CD4-positive, alpha-beta T cell treated with Interleukin-15 for 1 hour (primary cell): ENCODE measurements at regions not wholly inside any gene's neighbourhood (a gene's known extent, or its start where the extent isn't known, plus 50 kb on each side); places are given as distances from the start of the nearest gene placed in this dataset.

Experiments
- DNase-seq: peaks from one replicate; pipeline ENCODE4 v3.0.0-alpha.2; 2020

DNA sequence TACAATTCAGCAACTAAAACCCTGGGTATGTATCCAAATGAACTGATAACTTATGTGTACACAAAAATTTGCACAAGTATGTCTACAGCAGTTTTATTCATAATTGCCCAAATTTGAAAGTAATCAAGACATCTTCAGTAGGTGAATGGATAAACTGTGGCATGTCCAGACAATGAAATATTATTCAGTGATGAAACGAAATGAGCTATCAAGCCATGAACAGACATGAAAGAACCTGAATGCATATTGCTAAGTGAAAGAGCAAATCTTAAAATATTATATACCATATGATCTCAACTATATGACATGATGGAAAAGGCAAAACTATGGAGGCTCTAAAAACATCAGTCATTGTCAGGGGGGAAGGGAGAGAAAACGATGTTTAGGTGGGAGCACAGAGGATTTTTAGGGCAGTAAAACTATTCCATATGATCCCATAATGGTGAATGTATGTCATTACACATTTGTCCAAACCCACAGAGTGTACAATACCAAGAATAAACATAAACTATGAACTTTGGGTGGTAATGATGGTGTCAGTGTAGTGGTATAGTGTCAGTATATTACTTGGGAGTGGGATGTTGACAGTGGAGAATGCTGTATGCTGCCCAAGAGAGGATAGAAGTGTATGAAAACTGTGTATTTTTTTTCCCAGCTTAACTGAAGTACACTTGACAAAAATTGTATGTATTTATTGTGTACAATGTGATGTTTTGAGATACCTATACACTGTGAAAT is 92.8 kb upstream of the PPP2R5A start:
- no peak for DNase-seq

DNA sequence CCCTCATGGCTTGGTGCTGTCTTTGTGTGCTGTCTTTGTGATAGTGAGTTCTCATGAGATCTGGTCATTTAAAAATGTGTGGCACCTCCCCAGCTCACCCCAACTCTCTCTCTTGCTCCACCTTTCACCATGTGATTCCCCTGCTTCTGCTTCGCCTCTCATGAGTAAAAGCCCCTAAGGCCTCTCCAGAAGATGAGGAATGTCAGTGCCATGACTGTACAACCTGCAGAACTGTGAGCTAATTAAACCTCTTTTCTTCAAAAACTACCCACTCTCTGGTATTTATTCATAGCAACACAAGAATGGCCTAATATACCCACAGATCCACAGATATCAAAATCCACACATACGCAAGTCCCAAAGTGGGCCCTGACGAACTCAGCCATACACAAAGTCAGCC is 88.9 kb upstream of the PPP2R5A start:
- no peak for DNase-seq

DNA sequence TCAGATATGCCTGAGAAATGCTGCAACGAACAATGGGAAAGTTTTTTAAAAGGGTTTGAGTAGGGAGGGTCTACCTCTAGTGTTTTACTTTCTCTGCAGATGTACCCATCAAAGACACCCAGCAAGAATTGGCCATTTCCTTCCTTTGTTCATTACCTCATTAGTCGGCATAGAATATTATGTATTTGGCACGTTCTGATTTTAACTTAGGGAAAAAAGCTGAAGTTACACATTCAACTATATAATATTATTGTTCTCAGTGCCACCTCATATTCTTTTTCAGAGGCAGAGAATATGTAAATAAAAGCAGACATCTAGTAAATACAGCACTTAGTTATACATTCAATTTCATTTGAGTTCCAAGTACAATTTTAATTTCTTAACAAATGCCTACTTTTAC is 83.7 kb upstream of the PPP2R5A start:
- DNase-seq: no peak

DNA sequence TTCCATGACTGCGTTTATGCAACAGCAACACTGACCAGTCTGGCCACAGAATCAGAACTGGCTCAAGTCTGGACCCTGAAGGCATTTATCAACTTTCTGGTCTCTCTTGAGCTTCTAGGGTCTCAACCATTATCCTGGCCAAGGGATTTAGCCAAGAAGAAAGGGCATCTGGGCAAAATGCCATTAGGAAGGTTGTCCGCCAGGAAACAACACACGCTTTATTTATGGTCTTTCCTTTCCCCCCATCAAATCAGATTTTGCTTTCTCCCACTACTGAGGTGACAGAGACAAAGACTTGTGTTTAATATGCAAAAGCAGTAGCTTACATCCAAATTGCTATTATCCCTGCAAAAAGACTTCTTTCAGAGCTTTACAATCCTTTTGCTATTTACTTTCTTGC is 81.6 kb upstream of the PPP2R5A start:
- DNase-seq: no peak

DNA sequence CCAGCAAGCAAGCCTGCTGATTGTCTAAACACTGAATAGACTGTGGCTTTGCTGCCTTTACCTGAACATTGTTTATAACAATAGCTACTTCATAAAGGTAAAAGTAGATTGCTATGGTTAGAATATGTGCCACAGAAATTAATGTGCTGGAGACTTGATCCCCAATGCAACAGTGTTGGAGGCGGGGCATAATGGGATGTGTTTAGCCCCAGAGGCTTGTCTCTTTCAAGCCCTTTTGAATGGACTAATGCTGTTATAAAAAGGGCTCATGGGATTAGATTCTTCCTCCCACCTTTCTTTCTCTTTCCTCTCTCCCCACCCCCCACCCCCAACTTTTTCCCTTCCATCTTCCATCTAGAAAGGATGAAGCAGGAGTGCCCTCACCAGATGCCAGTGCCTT is 80.2 kb upstream of the PPP2R5A start:
- no peak for DNase-seq

DNA sequence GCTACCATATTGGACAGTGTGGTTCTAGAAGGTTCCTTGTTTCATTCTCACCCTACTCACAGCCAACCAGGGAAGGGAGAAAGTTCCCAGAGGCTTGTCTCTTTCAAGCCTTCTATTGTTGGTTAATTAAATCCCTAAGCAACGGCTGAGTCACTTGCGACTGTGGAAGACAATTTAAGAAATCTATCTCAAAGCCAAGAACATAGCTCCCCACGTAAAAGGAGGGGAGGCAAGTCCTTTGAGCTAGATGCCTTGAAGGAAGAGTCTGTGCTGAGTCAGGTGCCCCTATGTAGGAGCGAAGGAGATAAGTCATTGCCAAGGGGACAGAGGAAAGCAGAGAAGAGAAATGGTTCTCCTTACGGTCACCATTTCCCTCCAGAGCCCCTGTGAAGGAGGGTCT is 79.4 kb upstream of the PPP2R5A start:
- no peak for DNase-seq

DNA sequence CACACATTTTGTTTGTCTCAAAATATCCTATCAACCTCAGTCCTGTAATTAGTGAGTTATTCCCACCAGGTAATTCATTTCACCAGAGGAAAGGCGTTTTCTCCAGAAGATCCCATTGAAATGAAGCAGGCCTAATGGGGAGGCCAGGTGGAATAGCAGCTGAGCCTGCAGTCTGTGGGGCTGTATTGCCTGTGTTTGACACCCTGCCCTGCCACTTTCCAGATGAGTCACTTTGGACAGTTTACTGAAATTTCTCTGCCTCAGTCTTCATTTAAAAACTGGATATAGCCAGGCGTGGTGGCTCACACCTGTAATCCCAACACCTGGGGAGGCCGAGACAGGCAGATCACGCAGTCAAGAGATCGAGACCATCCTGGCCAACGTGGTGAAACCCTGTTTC is 78.1 kb upstream of the PPP2R5A start:
- no peak for DNase-seq

DNA sequence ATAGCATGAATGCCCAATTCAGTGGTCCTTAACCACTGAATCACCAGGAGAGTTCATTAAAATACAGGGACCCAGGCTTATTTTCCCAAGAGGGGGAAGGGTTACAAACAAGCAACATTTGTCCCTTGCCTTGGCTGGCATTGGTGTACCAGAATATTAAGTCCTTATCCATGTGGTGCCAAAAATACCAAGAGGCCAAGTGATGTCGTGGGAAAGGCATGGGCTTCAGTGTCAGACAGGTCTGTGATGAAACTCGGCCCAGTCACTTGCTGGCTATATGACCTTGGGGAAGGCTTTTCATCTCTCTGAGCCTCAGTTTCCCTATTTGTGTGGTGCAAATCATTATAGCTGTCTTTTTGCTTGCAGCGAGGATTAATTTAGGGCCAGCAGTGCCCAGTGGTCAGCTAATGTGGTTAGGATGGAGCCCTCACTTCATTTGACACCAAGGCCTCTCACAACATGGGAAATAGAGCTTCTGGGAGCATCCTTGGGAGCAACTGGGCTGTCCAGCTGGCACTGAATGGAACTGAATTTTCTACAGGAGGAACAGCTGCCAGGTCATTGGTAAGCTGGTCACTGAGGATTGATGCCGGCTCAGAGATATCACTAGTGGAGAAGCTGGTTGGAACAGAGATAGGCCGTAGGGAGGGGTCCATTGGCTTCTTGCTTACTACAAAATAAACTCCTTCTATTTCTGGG is 77.2 kb upstream of the PPP2R5A start:
- DNase-seq: no peak

DNA sequence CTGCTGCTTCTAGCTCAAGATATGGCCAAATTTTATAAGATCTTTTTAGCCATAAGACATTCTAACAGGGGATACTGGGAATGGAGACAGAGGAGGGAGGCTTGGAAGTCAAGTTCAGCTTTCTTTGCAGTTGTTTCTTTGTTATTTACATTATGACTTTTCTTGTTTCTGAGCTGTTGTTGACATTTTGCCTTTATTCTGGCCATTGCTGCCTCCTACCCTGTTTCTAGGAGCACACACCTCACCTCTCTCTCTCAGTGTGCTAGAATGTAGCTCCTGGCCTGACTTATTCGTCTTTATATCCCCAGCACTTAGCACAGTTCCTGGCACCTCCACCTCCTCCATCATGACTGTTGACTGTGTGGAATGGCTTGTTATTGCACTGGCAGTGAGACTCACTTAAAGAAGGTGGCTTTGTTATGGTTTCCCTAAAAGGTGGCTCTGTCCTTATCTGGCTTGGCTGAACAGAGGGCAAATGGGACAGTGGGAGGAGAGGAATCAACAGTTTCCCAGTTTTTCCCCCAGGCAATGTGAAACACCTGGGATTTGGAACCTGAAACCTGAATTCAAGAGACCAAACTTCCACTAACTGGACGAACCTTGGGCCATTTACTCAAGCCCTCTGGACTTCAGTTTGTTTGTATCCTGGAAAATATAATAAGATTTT is 76.1 kb upstream of the PPP2R5A start:
- DNase-seq: no peak

DNA sequence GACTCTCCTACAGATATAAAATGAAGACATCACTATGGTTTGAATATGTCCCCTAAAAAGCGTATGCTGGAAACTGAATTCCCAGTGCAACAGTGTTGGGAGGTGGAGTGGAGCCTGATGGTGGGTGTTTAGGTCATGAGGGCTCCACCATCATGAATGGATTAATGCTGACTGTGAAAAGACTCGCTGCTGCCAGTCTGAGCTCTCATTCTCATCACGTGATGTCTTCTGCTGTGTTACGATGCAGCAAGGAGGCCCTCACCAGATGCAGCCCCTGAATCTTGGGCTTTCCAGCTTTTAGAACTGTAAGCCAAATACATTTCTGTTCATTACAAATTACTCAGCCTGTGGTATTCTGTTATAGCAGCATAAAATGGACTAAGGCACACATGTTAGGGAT is 73.8 kb upstream of the PPP2R5A start:
- DNase-seq: no peak

DNA sequence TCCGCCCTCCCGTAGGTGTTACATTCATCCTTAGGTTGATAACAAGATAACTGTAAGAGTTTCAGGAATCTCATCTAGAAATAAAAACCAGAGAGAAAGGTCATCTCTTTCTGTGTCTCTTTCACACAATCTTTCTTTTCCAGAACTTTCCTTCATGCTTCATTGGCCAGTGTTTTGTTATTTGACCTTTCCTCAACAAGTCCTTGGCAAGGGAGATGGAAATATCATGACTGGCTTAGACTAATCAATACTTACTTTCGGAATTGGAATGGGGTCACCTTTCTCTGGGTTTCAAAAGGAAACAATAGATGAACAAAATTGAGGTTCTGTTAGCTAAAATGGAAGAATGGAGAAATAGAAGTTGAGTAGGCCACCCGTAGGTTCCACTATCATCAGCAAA is 72.9 kb upstream of the PPP2R5A start:
- DNase-seq: no peak

DNA sequence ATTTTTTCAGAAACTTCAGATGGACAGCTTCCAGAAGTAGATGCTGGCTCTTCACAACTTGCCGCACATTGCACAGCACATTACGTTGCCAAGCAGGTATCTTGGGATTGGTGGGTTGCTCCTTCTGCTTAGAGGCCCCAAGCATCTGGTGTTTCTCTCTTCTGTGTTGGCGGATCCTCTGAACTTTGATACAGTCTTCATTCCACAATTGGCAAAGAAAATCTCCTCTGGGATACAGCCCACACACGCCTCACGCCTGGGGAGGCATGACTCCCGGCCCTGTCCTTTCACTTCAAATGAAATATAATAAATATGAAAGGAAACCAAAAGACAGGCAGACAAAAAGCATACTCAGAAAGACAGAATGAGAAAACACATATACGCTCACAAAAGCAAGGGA is 72.3 kb upstream of the PPP2R5A start:
- no peak for DNase-seq

DNA sequence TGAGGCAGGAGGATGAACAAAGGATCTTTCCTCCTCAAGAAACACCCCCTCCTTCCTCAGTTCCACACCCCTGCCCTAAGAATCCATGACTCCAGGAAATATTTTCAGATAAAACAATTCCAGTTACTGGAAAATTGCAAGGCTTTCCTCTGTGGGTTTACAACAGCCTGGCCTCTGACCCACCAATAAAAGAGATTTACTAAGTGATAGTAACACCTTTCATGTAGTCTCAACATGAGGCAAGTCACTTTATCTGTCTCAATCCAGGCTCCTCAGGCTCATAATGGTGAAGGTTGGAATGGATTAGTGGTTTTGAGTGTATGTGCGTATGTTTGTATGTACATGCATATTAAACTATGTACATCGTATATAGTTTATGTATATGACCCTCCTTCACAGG is 71.4 kb upstream of the PPP2R5A start:
- DNase-seq: no peak

DNA sequence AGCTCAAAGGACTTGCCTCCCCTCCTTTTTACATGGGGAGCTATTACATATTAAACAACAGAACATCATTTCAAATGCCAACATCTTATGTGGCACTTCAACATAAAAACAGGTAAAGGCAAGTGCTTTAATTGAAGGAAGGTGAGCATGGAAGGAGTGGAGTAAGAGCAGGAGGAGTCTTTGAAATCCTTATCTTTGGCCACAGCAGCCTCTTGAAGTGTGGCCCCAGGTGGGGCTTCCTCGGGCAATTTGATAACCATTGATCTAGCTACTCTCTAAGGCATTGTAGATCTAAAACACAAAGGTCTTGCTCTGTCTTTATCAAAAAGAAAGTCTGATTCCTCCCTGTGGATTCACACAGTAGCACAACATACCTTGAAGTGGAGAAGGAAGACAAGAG is 70.9 kb upstream of the PPP2R5A start:
- DNase-seq: no peak

DNA sequence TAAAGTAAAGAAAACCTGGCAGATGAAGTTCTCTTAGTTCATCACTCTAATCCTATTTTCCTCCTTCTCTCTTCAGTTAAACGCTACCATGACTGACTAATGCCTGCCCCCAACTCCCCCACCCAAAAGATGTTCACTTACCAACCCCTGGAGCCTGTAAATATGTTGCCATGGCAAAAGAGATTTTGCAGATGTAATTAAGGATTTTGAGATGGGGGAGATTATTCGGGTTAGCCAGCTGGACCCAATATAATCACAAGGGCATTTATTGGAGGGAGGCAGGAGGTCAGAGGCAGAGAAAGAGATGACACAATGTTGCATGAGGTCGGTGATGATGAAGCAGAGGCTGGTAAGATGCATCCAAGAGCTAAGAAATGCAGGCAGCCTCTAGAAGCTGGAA is 69.3 kb upstream of the PPP2R5A start:
- DNase-seq: no peak

DNA sequence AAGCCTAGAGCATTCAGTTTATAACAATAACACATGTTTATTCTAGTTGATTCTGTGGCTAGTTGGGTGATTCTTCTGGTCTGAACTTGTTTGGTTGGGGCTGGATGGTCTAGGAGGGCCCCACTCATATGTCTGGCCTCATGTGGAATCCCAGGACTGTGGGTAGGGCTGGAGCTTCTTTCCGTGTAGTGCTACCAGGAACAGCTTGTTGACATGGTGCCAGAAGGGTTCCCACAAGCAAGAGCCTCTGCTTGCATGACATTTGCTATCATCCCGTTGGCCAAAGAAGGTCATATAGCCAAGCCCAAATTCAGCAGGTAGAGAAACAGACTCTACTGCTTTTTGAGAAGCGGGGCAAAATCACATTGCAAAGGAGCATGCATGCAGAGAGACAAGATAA is 67.6 kb upstream of the PPP2R5A start:
- no peak for DNase-seq

DNA sequence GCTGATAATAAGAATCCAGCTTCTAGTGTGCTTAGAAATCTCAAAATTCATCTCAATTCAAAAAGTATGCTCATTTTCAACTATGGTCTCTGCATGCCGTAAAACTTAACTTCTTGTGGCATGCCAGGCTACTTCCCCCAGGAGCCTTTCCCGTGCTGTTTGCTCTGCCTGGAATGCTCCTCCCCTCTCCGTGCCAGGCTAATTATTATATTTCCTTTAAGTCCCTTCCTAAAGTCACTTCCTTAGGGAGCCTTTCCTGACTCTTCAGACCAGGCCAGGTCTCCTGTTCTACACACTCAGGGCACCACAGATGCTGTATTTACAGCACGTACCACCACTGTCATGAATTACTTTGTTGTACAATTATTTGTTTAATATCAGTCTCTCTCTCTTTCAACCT is 67.1 kb upstream of the PPP2R5A start:
- no peak for DNase-seq

DNA sequence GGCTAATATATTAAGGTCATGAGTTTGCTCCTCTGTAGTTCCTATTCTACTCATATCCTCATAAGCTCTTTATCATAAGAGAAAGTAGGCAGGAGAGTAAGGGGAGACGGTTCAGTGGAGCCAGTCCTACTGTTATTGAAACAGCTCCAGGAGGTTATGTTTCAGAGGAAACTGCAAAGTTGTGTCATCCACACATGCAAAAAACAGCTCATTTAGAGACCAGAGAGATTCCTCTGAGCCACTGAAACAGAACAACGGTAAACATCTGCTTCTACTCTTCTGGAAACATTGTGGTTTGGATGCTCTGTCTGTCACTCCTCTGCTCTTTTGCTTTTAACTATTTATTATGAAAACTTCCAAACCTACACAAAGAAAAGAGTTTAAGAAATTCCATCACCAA is 66.3 kb upstream of the PPP2R5A start:
- DNase-seq: no peak

DNA sequence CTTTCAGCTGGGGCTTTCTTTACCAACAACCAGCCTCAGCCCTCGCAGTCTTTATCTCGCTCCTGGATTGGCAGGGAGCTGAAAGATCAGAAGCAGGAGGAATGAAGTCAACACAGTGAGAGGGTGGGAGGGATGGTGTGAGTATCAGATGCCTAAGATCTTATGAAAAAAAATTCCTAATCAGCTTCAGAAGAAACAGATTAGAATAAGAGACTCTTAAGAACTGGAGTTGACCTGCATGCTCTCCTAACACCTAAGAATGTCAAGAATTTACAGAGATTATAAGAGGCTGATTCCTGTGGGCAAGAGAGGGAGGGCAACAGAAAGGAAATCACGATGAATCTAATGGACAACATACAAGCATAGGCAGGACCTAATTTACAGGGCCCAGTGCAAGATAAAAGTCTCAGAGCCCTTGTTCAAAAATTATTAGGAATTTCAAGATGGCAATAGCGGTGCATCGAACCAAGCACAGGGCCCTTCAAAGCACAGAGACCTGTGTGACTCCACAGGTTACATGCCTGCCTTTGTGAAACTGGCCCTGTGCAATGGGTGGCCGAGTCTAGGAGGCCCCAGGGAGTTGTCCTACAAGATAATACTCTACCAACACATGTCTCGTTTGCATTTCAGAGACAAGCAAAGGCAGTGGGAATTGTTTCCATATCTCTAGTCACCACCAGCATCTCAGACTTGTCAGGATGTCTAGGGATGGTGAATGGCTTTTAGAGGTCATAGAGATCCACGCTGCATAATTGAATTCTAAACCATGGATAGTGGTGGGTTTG is 65.3 kb upstream of the PPP2R5A start:
- DNase-seq: no peak

DNA sequence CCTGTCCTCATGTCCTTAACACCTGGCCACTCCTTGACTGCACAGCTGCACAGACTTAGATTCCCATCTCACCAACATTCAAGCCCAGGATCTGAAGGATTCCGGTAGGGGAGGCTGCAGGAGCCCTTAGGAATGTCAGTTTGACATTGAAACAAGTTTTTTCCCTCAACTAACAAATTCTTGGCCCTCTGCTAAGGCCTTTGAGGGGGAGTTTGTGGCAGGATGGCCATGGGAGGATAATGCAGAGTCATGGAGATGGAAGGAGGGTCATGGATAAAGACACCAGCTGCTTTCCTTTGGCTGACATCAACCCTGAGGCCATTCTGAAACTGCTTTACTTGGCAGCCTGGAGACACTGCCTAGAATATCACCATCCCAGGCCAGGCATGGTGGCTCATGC is 63.4 kb upstream of the PPP2R5A start:
- no peak for DNase-seq

DNA sequence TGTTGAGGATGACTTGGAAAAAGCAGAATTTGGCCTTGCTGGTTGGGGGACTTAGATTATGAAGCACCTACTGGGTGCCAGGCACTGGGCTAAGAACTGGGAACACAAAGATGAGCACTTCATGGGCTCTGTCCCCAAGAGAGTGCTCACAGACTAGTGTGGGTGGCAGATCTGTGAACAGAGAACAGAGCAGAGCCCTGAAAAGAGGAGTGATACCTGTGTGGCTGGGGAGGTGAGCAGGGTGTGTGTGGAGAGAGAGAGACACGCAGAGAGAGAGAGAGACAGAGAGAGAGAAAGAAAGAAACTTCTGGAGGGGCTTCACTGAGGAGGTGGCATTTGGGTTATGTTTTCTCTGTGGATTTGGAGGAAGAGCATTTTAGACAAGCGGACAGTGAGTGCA is 61.1 kb upstream of the PPP2R5A start:
- no peak for DNase-seq

DNA sequence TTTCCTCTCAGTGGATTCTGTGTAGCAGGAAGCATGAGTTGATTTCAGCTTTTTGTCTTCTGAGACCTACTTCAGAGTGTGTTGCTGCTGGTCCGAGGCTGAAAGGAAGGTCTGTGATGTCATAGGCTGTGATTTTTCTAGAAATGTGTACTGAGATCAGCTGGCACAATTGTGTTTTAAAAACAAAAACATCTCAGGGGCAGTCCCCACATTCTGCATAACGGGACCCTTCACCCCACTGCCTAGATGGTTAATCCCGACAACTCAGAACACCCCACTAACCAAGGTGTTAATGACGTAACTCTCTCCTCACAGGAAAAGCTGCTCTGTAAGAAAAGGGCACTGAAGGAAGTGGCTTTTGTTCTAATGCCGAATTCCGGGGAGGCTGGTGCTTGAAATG is 59.8 kb upstream of the PPP2R5A start:
- peak; percentile 46 for DNase-seq

DNA sequence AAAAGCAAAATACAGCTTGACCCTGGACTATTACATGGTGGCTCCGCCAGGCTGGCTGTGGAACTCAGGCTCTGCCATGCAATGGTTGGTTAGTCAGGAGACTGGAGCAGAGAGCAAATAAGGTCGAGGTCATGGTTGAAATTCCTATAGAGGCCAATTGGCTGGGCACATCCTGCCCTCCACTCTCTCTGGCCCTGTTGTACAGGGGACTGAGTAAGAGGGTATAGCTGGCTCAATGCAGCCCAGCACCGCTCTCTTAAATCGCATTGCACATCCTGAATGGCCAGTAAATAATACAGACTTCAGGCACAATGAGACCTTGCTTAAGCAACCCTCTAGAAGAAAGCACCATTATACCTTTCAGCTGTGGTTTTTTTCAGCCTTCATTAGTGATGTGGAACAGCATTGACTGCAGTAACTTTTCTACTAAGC is 59.3 kb upstream of the PPP2R5A start:
- no peak for DNase-seq

DNA sequence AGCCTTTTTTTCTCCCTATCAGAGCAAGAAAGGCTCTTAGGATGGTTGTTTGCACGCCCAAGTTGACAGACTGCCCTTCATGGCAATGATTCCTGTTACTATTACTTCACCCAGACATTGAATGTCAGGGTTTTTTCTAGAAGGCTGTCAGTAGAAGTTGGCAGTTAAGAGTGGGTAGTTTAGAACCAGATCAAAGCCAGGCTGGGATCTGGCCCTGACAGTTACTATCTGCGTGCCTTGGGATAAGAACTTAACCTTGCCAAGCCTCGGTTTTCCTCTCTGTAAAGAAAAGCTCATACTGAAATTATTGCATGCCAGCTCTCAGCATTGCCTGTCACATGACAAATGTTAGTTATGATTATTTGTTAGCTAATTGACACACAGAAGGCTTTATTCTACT is 58.7 kb upstream of the PPP2R5A start:
- no peak for DNase-seq
